DMS53 treated with DMSO at 0.1 percent for 48 hours (cell line): ENCODE measurements at regions not wholly inside any gene's neighbourhood (a gene's known extent, or its start where the extent isn't known, plus 50 kb on each side); places are given as distances from the start of the nearest gene placed in this dataset.

Experiments used
- DNase-seq: peaks from one replicate; lab custom pipeline; 2025; ENCODE audit not compliant: unreplicated experiment; lab: John Stamatoyannopoulos, UW

GRCh38 chr10:71066600-71066999 is 145.8 kb upstream of the UNC5B start:
- DNase-seq, result no peak

- DNase-seq, result no peak
Measured at GRCh38 chr10:71067098-71067740, 145.2 kb upstream of the UNC5B start.

GRCh38 chr10:71068861-71069271 is 143.5 kb upstream of the UNC5B start:
- DNase-seq, result no peak

GRCh38 chr10:71069909-71070666 is 142.3 kb upstream of the UNC5B start:
- DNase-seq, result no peak

GRCh38 chr10:71070741-71071140 is 141.6 kb upstream of the UNC5B start:
- DNase-seq, result no peak

GRCh38 chr10:71072131-71072822 is 140.1 kb upstream of the UNC5B start:
- no peak for DNase-seq

- no peak for DNase-seq
Measured at GRCh38 chr10:71072823-71073210, 139.6 kb upstream of the UNC5B start.

GRCh38 chr10:71073451-71074175 is 138.8 kb upstream of the UNC5B start:
- no peak for DNase-seq

- no peak for DNase-seq
Measured at GRCh38 chr10:71074176-71074755, 138.1 kb upstream of the UNC5B start.

GRCh38 chr10:71075086-71075758 is 137.1 kb upstream of the UNC5B start:
- DNase-seq, result no peak

- no peak for DNase-seq
Measured at GRCh38 chr10:71075759-71076472, 136.5 kb upstream of the UNC5B start.

GRCh38 chr10:71076473-71077142 is 135.8 kb upstream of the UNC5B start:
- DNase-seq, result no peak

- DNase-seq, result no peak
Measured at GRCh38 chr10:71077143-71077581, 135.2 kb upstream of the UNC5B start.

- no peak for DNase-seq
Measured at GRCh38 chr10:71077796-71078453, 134.4 kb upstream of the UNC5B start.

GRCh38 chr10:71078454-71079145 is 133.8 kb upstream of the UNC5B start:
- no peak for DNase-seq

- no peak for DNase-seq
Measured at GRCh38 chr10:71079761-71080380, 132.5 kb upstream of the UNC5B start.

- DNase-seq, result no peak
Measured at GRCh38 chr10:71080381-71081228, 131.8 kb upstream of the UNC5B start.
